ENCODE measurements at regions not wholly inside any gene's neighbourhood (a gene's known extent, or its start where the extent isn't known, plus 50 kb on each side); places are given as distances from the start of the nearest gene placed in this dataset.

GRCh38 chr3:127493924-127494646 is 96.4 kb downstream of the TPRA1 start:
- TF ChIP-seq CTCF (IDR thresholded peaks at IDR 0.05) (no peak), POLR2A (IDR thresholded peaks at IDR 0.05) (no peak), POLR2AphosphoS5 (IDR thresholded peaks at IDR 0.05) (no peak)
